Lung (tissue), 11 donors: ENCODE measurements at regions not wholly inside any gene's neighbourhood (a gene's known extent, or its start where the extent isn't known, plus 50 kb on each side); places are given as distances from the start of the nearest gene placed in this dataset.
A peak's percentile ranks its signal among the peaks of the same experiment; 100 is the strongest.

Source experiments
- ATAC-seq: fragments of 200-7000 bp; cut with Tn5 transposase; one replicate; pipeline ENCODE4 v1.9.1; 2020; ENCODE audit warnings: moderate number of reproducible peaks; ENCODE audit not compliant: insufficient read depth, low FRiP score
- DNase-seq, 3 donors: peaks; one replicate each; pipeline ENCODE4 v3.0.0-alpha.2; 2013 to 2017
- H3K27ac ChIP-seq, 2 donors: one replicate each; pipeline ENCODE4 v1.5.1; 2013; ENCODE audit warnings: mild to moderate bottlenecking in 2 of 2, moderate library complexity in 2 of 2, control low read depth in 1 of 2, inconsistent platforms in 1 of 2, low read depth in 1 of 2, low read length in 1 of 2
- H3K27me3 ChIP-seq, 3 donors: one replicate each; pipeline ENCODE4 v1.5.1; 2013; ENCODE audit warnings: low read length in 2 of 3; ENCODE audit not compliant: control insufficient read depth in 3 of 3, insufficient read depth in 3 of 3
- H3K36me3 ChIP-seq, 4 donors: one replicate each; pipeline ENCODE4 v1.5.1; 2013; ENCODE audit warnings: low read length in 4 of 4, mild to moderate bottlenecking in 1 of 4, moderate library complexity in 1 of 4; ENCODE audit not compliant: control insufficient read depth in 4 of 4, insufficient read depth in 4 of 4
- H3K4me1 ChIP-seq, 5 donors: one replicate each; pipeline ENCODE4 v1.5.1; 2013; ENCODE audit warnings: low read length in 5 of 5, mild to moderate bottlenecking in 2 of 5, moderate library complexity in 1 of 5; ENCODE audit not compliant: control insufficient read depth in 5 of 5, insufficient read depth in 5 of 5
- H3K4me3 ChIP-seq: one replicate; pipeline ENCODE4 v1.5.1; 2013; ENCODE audit warnings: mild to moderate bottlenecking, control low read depth, moderate library complexity
- H3K9ac ChIP-seq, 2 donors: one replicate each; pipeline ENCODE4 v1.5.1; 2013; ENCODE audit warnings: low read length in 2 of 2, control low read depth in 1 of 2; ENCODE audit not compliant: insufficient read depth in 1 of 2
- H3K9me3 ChIP-seq, 4 donors: one replicate each; pipeline ENCODE4 v1.5.1; 2013; ENCODE audit warnings: low read length in 3 of 4, mild to moderate bottlenecking in 1 of 4, moderate library complexity in 1 of 4; ENCODE audit not compliant: control insufficient read depth in 4 of 4, insufficient read depth in 3 of 4
- CTCF ChIP-seq: IDR thresholded peaks from 2 replicates; pipeline ENCODE4 v1.5.1; 2012; ENCODE audit warnings: mild to moderate bottlenecking; ENCODE audit errors: control extremely low read depth, extremely low read depth
- WGBS, 2 donors: extraction: QIAGEN DNeasy Blood & Tissue Kit; methylation state at CpG; one replicate each; pipeline ENCODE4 v1.1.7; 2013; 5-methylcytosine and 5-hydroxymethylcytosine counted together
- donor health status: control.
- donor health status: control.
- donor health status: Bipolar disorder and iron deficiency.
- donor health status: healthy.
- donor health status: DM: yes; HTN: yes; CAD: no.

- DNase-seq (no peak), ATAC-seq (no peak)
- Histone ChIP-seq H3K27me3 (no peaks in the 10 kb centered on the region), H3K36me3 (no peaks in the 10 kb centered on the region), H3K4me3 (no peak overlapping the region), H3K27ac (no peak overlapping the region), H3K4me1 (no peaks in the 10 kb centered on the region), H3K9me3 (peaks cover 0 to 11% (median 2%) of the 10 kb centered on the region in 4 donors), H3K9ac (no peak overlapping the region)
- WGBS, 2 donors, result 85 to 88% methylated on average over 5 of the region's 5 CpGs
- TF ChIP-seq CTCF, result no peak
These were observed 303.8 kb downstream of the IPO8 start for GRCh38 chr12:30391766-30392366.

GRCh38 chr12:30385706-30386105 is 310.0 kb downstream of the IPO8 start:
- 70 to 80% methylated on average over 4 of the region's 4 CpGs for WGBS, 2 donors
- Histone ChIP-seq H3K9ac (no peak overlapping the region), H3K4me1 (peaks cover 0 to 6% (median 0%) of the 10 kb centered on the region in 5 donors), H3K9me3 (peaks cover 0 to 4% (median 2%) of the 10 kb centered on the region in 4 donors), H3K27ac (no peak overlapping the region), H3K4me3 (no peak overlapping the region), H3K36me3 (no peaks in the 10 kb centered on the region), H3K27me3 (no peaks in the 10 kb centered on the region)
- TF ChIP-seq CTCF, result no peak
- DNase-seq (peak in 1 of 3 donors; percentile 9), ATAC-seq (no peak)

- H3K27me3 ChIP-seq, result no peaks in the 10 kb centered on the region
- peaks cover 0 to 7% (median 2%) of the 10 kb centered on the region in 4 donors for H3K9me3 ChIP-seq
- H3K9ac ChIP-seq, result no peak overlapping the region
- no peak overlapping the region for H3K4me3 ChIP-seq
- peaks cover 0 to 6% (median 0%) of the 10 kb centered on the region in 5 donors for H3K4me1 ChIP-seq
- no peaks in the 10 kb centered on the region for H3K36me3 ChIP-seq
- ATAC-seq (no peak), DNase-seq (peak in 1 of 3 donors; percentile 5)
- WGBS, 2 donors, result 93 to 100% methylated on average over 1 of the region's 1 CpG
- no peak overlapping the region for H3K27ac ChIP-seq
- no peak for TF ChIP-seq CTCF
These were observed 310.7 kb downstream of the IPO8 start for GRCh38 chr12:30384976-30385375.

- H3K4me3 ChIP-seq, result no peak overlapping the region
- peaks cover 0 to 8% (median 3%) of the 10 kb centered on the region in 4 donors for H3K9me3 ChIP-seq
- no peak overlapping the region for H3K27ac ChIP-seq
- no peak for TF ChIP-seq CTCF
- DNase-seq, result no peak
- no peaks in the 10 kb centered on the region for H3K36me3 ChIP-seq
- ATAC-seq, result no peak
- H3K27me3 ChIP-seq, result no peaks in the 10 kb centered on the region
- 93 to 95% methylated on average over 1 of the region's 1 CpG for WGBS, 2 donors
- no peak overlapping the region for H3K9ac ChIP-seq
- no peaks in the 10 kb centered on the region for H3K4me1 ChIP-seq
These were observed 317.4 kb downstream of the IPO8 start for GRCh38 chr12:30378307-30378706.
